Panc1 (cell line): ENCODE measurements at regions not wholly inside any gene's neighbourhood (a gene's known extent, or its start where the extent isn't known, plus 50 kb on each side); places are given as distances from the start of the nearest gene placed in this dataset.

ENCODE experiments used
- ATAC-seq: fragments of 200-7000 bp; cut with Tn5 transposase; 2 replicates; pipeline ENCODE4 v1.9.1; 2020; ENCODE audit warnings: mild to moderate bottlenecking, moderate library complexity
- BruUV-seq: library from RNA; stranded (reverse); fragments of 400-500 nt; replicated peaks from 2 replicates; lab custom pipeline; 2021; lab: Mats Ljungman, UMichigan
- CTCF ChIA-PET: fragments of 300-600 bp; sonication (Branson Sonifier 250); formaldehyde crosslinking; loops from one replicate; lab custom pipeline; 2022; ENCODE audit warnings: antibody characterized with exemption; lab: Charles Lee
- POLR2A ChIA-PET: fragments of 300-600 bp; sonication (Branson Sonifier 250); formaldehyde crosslinking; loops from one replicate; lab custom pipeline; 2022; ENCODE audit warnings: antibody characterized with exemption; lab: Charles Lee
- DNase-seq: peaks from one replicate; pipeline ENCODE4 v3.0.0-alpha.2; 2010; ENCODE audit warnings: low read depth, low spot score
- H3K27ac ChIP-seq: 2 replicates; pipeline ENCODE4 v1.5.1; 2011; ENCODE audit warnings: mild to moderate bottlenecking, low read length, inconsistent platforms
- H3K27me3 ChIP-seq: fragments of 200-500 bp; sonication (Bioruptor generic); 2 replicates; pipeline ENCODE4 v1.6.0; 2014; ENCODE audit warnings: low read length, inconsistent platforms; ENCODE audit not compliant: control insufficient read depth, insufficient read depth
- H3K36me3 ChIP-seq: fragments of 200-500 bp; sonication (Bioruptor generic); 2 replicates; pipeline ENCODE4 v1.5.1; 2014; ENCODE audit warnings: inconsistent platforms, mild to moderate bottlenecking, low read length, moderate library complexity; ENCODE audit not compliant: control insufficient read depth, insufficient read depth
- H3K4me1 ChIP-seq: 2 replicates; pipeline ENCODE4 v1.5.1; 2011; ENCODE audit warnings: inconsistent platforms, mild to moderate bottlenecking, low read length, moderate library complexity; ENCODE audit not compliant: control insufficient read depth, insufficient read depth
- H3K4me3 ChIP-seq, 2 experiments: 2 replicates each; pipeline ENCODE4 v1.5.1; 2011 to 2012; ENCODE audit warnings: low read depth in 2 of 2, low read length in 2 of 2, mild to moderate bottlenecking in 2 of 2, inconsistent platforms in 1 of 2, moderate library complexity in 1 of 2
- H3K9me3 ChIP-seq: fragments of 200-500 bp; sonication (Bioruptor generic); 2 replicates; pipeline ENCODE4 v1.5.1; 2014; ENCODE audit warnings: low read depth, mild to moderate bottlenecking, inconsistent platforms, low read length, moderate library complexity; ENCODE audit not compliant: control insufficient read depth, insufficient read depth
- CTCF ChIP-seq: fragments of 450-650 bp; IDR thresholded peaks from 2 replicates; pipeline ENCODE4 v1.5.1; 2017; ENCODE audit warnings: mild to moderate bottlenecking
- POLR2AphosphoS5 ChIP-seq: IDR thresholded peaks from 2 replicates; pipeline ENCODE4 v1.6.1; 2012; ENCODE audit warnings: mild to moderate bottlenecking, low read depth, low read length, moderate library complexity
- SIN3A ChIP-seq: IDR thresholded peaks from 2 replicates; pipeline ENCODE4 v1.6.1; 2012; ENCODE audit warnings: low read depth, mild to moderate bottlenecking, low read length, moderate library complexity, borderline replicate concordance; ENCODE audit not compliant: insufficient read depth
- TCF7L2 ChIP-seq: IDR thresholded peaks from 2 replicates; pipeline ENCODE4 v1.6.1; 2011; ENCODE audit warnings: mild to moderate bottlenecking, low read depth, low read length, inconsistent platforms
- in situ Hi-C: cut with HindIII; loops from 2 replicates; pipeline ENCODE4 v1.10.0; 2016; ENCODE audit warnings: low sequenced_read_pairs, low pct_unique_long_range_greater_than_20kb
- intact Hi-C: fragments of 100-400 bp; cut with micrococcal nuclease; formaldehyde crosslinking; loops from one replicate; pipeline ENCODE4 v1.10.0; 2022; ENCODE audit not compliant: unreplicated experiment
- TF ChIP-seq, protein P1 (sequence below), 2 experiments: IDR thresholded peaks; 2 replicates each; pipeline ENCODE4 v1.6.1; 2011 to 2012; ENCODE audit warnings: low read depth in 2 of 2, control low read depth in 1 of 2, low read length in 1 of 2, mild to moderate bottlenecking in 1 of 2, moderate library complexity in 1 of 2; ENCODE audit not compliant: insufficient read depth in 1 of 2

- intact Hi-C loops: no loop called here
- H3K36me3 ChIP-seq: no peaks in the 10 kb centered on the region
- H3K9me3 ChIP-seq: no peaks in the 10 kb centered on the region
- no peak overlapping the region for H3K4me3 ChIP-seq
- no peaks in the 10 kb centered on the region for H3K4me1 ChIP-seq
- no peak overlapping the region for H3K27ac ChIP-seq
- ATAC-seq (no peak), DNase-seq (no peak)
- TF ChIP-seq POLR2AphosphoS5 (no peak), TCF7L2 (no peak), SIN3A (no peak), CTCF (no peak)
- TF ChIP-seq, protein P1, sequence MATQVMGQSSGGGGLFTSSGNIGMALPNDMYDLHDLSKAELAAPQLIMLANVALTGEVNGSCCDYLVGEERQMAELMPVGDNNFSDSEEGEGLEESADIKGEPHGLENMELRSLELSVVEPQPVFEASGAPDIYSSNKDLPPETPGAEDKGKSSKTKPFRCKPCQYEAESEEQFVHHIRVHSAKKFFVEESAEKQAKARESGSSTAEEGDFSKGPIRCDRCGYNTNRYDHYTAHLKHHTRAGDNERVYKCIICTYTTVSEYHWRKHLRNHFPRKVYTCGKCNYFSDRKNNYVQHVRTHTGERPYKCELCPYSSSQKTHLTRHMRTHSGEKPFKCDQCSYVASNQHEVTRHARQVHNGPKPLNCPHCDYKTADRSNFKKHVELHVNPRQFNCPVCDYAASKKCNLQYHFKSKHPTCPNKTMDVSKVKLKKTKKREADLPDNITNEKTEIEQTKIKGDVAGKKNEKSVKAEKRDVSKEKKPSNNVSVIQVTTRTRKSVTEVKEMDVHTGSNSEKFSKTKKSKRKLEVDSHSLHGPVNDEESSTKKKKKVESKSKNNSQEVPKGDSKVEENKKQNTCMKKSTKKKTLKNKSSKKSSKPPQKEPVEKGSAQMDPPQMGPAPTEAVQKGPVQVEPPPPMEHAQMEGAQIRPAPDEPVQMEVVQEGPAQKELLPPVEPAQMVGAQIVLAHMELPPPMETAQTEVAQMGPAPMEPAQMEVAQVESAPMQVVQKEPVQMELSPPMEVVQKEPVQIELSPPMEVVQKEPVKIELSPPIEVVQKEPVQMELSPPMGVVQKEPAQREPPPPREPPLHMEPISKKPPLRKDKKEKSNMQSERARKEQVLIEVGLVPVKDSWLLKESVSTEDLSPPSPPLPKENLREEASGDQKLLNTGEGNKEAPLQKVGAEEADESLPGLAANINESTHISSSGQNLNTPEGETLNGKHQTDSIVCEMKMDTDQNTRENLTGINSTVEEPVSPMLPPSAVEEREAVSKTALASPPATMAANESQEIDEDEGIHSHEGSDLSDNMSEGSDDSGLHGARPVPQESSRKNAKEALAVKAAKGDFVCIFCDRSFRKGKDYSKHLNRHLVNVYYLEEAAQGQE (IDR thresholded peaks at IDR 0.05; ENCODE audit: insufficient read depth in 1 of 2, low read depth in 2 of 2, low read length in 1 of 2): no peak
- ChIA-PET CTCF (no interaction called here), POLR2A (no interaction called here)
- in situ Hi-C loops: no loop called here
- no peaks in the 10 kb centered on the region for H3K27me3 ChIP-seq
- no TSS peak for BruUV-seq
These were observed 287.9 kb upstream of the NBEA start for GRCh38 chr13:34654203-34654602.

- no TSS peak for BruUV-seq
- in situ Hi-C loops: no loop called here
- Histone ChIP-seq H3K27ac (no peak overlapping the region), H3K9me3 (no peaks in the 10 kb centered on the region), H3K4me1 (no peaks in the 10 kb centered on the region), H3K4me3 (no peak overlapping the region), H3K27me3 (no peaks in the 10 kb centered on the region), H3K36me3 (no peaks in the 10 kb centered on the region)
- TF ChIP-seq SIN3A (no peak), POLR2AphosphoS5 (no peak), TCF7L2 (no peak), CTCF (no peak)
- TF ChIP-seq, protein P1 (IDR thresholded peaks at IDR 0.05; ENCODE audit: insufficient read depth in 1 of 2, low read depth in 2 of 2, low read length in 1 of 2): no peak
- CTCF ChIA-PET: no interaction called here
- DNase-seq: no peak
- intact Hi-C loops: no loop called here
- POLR2A ChIA-PET: no interaction called here
- ATAC-seq: no peak
These were observed 287.4 kb upstream of the NBEA start for GRCh38 chr13:34654647-34655046.
